ENCODE measurements at regions not wholly inside any gene's neighbourhood (a gene's known extent, or its start where the extent isn't known, plus 50 kb on each side); places are given as distances from the start of the nearest gene placed in this dataset.

GRCh38 chr4:31408121-31408520 lies 688.0 kb downstream of the PCDH7 start:
- no peak for TF ChIP-seq GATA3 (IDR thresholded peaks at IDR 0.05; ENCODE audit: low read depth, low read length)
- TF ChIP-seq GATA2 (IDR thresholded peaks at IDR 0.05; ENCODE audit: low read depth, low read length) = no peak

All from SH-SY5Y (cell line).